Myocyte (in vitro differentiated cells): ENCODE measurements at regions not wholly inside any gene's neighbourhood (a gene's known extent, or its start where the extent isn't known, plus 50 kb on each side); places are given as distances from the start of the nearest gene placed in this dataset.
"Not testable (repeated sequence)": the region's sequence is repeated elsewhere in the genome, so short reads cannot be mapped to it uniquely, and the experiment has no call there.

Experiments
- DNase-seq: peaks from one replicate; pipeline ENCODE4 v3.0.0-alpha.2; 2012; ENCODE audit warnings: low read depth

GRCh38 chr7:64469673-64470072 is 93.2 kb downstream of the ZNF680 start:
- no peak for DNase-seq

- no peak for DNase-seq
These were observed 97.3 kb downstream of the ZNF680 start for GRCh38 chr7:64465551-64465950.

- peak; percentile 1 for DNase-seq
These were observed 99.1 kb downstream of the ZNF680 start for GRCh38 chr7:64463636-64464375.

- DNase-seq, result not testable (repeated sequence)
These were observed 103.0 kb downstream of the ZNF680 start for GRCh38 chr7:64459858-64460257.

GRCh38 chr7:64433590-64433989 is 119.8 kb downstream of the ZNF736 start:
- DNase-seq, result no peak

- no peak for DNase-seq
These were observed 118.1 kb downstream of the ZNF736 start for GRCh38 chr7:64431838-64432237.

- DNase-seq, result no peak
These were observed 115.5 kb downstream of the ZNF736 start for GRCh38 chr7:64429232-64429631.

- DNase-seq, result not testable (repeated sequence)
These were observed 111.7 kb downstream of the ZNF736 start for GRCh38 chr7:64425436-64425835.

GRCh38 chr7:64407148-64407547 is 93.4 kb downstream of the ZNF736 start:
- no peak for DNase-seq
